WTC11 (cell line): ENCODE measurements at regions not wholly inside any gene's neighbourhood (a gene's known extent, or its start where the extent isn't known, plus 50 kb on each side); places are given as distances from the start of the nearest gene placed in this dataset.

Experiments
- E2F4 ChIP-seq: sonication (generic); formaldehyde crosslinking; IDR thresholded peaks from 2 replicates; pipeline ENCODE4 v1.8.1; 2022; ENCODE audit warnings: low read depth, mild to moderate bottlenecking, moderate library complexity, missing genetic modification reagents, borderline replicate concordance
- E2F5 ChIP-seq: sonication (generic); formaldehyde crosslinking; IDR thresholded peaks from 2 replicates; pipeline ENCODE4 v1.8.1; 2022; ENCODE audit warnings: mild to moderate bottlenecking, moderate library complexity, missing genetic modification reagents
- NR1H2 ChIP-seq: sonication (generic); formaldehyde crosslinking; IDR thresholded peaks from 2 replicates; pipeline ENCODE4 v1.9.0; 2021; ENCODE audit warnings: mild to moderate bottlenecking, moderate library complexity, missing genetic modification reagents
- NR3C1 ChIP-seq: sonication (generic); formaldehyde crosslinking; conservative IDR thresholded peaks from 2 replicates; pipeline ENCODE4 v1.8.1; 2023; ENCODE audit warnings: low read depth, mild to moderate bottlenecking, missing genetic modification reagents
- USF2 ChIP-seq: sonication (generic); formaldehyde crosslinking; IDR thresholded peaks from 2 replicates; pipeline ENCODE4 v1.8.1; 2023; ENCODE audit warnings: mild to moderate bottlenecking, missing genetic modification reagents, moderate library complexity

- no peak for TF ChIP-seq NR3C1 (CRISPR knock-in tag)
- TF ChIP-seq NR1H2 = no peak
- no peak for TF ChIP-seq USF2 (CRISPR knock-in tag)
- no peak for TF ChIP-seq E2F4
- no peak for TF ChIP-seq E2F5 (CRISPR knock-in tag)
Observed at GRCh38 chr4:137375111-137375850, 157.0 kb downstream of the PCDH18 start.
